PFSK-1 (cell line): ENCODE measurements at regions not wholly inside any gene's neighbourhood (a gene's known extent, or its start where the extent isn't known, plus 50 kb on each side); places are given as distances from the start of the nearest gene placed in this dataset.

Source experiments
- FOXP2 ChIP-seq: optimal IDR thresholded peaks from 2 replicates; pipeline ENCODE3; 2011; ENCODE audit warnings: borderline replicate concordance, control low read depth, inconsistent platforms; ENCODE audit not compliant: insufficient read depth; ENCODE audit errors: extremely low read length, extremely low read depth
- POLR2AphosphoS5 ChIP-seq: IDR thresholded peaks from 2 replicates; pipeline ENCODE4 v1.6.1; 2012; ENCODE audit warnings: low read depth, mild to moderate bottlenecking, control low read depth, low read length, moderate library complexity
- REST ChIP-seq, 2 experiments: IDR thresholded peaks; 2 replicates each; pipeline versions ENCODE4 v1.6.1 to v1.8.0; 2011 to 2012; ENCODE audit warnings: low read depth in 2 of 2, low read length in 2 of 2, control low read depth in 1 of 2, inconsistent platforms in 1 of 2, mild to moderate bottlenecking in 1 of 2, moderate library complexity in 1 of 2; ENCODE audit not compliant: insufficient read depth in 1 of 2
- SIN3A ChIP-seq: IDR thresholded peaks from 2 replicates; pipeline ENCODE4 v1.6.1; 2012; ENCODE audit warnings: mild to moderate bottlenecking, low read length, moderate library complexity, borderline replicate concordance; ENCODE audit not compliant: insufficient read depth
- TAF1 ChIP-seq: IDR thresholded peaks from 2 replicates; pipeline ENCODE4 v1.6.1; 2012; ENCODE audit warnings: low read length, control low read depth, borderline replicate concordance; ENCODE audit not compliant: insufficient read depth

- TF ChIP-seq POLR2AphosphoS5 (no peak), TAF1 (no peak), REST (IDR thresholded peaks at IDR 0.05; ENCODE audit: insufficient read depth in 1 of 2, low read depth in 2 of 2, low read length in 2 of 2) (no peak), FOXP2 (no peak), SIN3A (no peak)
Observed at GRCh38 chr3:124297062-124297980, 305.4 kb upstream of the ROPN1 start.

- no peak for TF ChIP-seq SIN3A
- no peak for TF ChIP-seq POLR2AphosphoS5
- TF ChIP-seq REST (IDR thresholded peaks at IDR 0.05; ENCODE audit: insufficient read depth in 1 of 2, low read depth in 2 of 2, low read length in 2 of 2), result no peak
- TF ChIP-seq FOXP2, result no peak
- no peak for TF ChIP-seq TAF1
Observed at GRCh38 chr3:124298301-124298700, 306.4 kb upstream of the ROPN1 start.

- TF ChIP-seq FOXP2, result no peak
- TF ChIP-seq TAF1, result no peak
- no peak for TF ChIP-seq SIN3A
- TF ChIP-seq REST (IDR thresholded peaks at IDR 0.05; ENCODE audit: insufficient read depth in 1 of 2, low read depth in 2 of 2, low read length in 2 of 2), result no peak
- no peak for TF ChIP-seq POLR2AphosphoS5
Observed at GRCh38 chr3:124298951-124299350, 307.0 kb upstream of the ROPN1 start.

- TF ChIP-seq REST (IDR thresholded peaks at IDR 0.05; ENCODE audit: insufficient read depth in 1 of 2, low read depth in 2 of 2, low read length in 2 of 2), result no peak
- TF ChIP-seq TAF1, result no peak
- TF ChIP-seq SIN3A, result no peak
- TF ChIP-seq FOXP2, result no peak
- no peak for TF ChIP-seq POLR2AphosphoS5
Observed at GRCh38 chr3:124299831-124300230, 307.9 kb upstream of the ROPN1 start.
